CD4-positive, alpha-beta T cell (primary cell): ENCODE measurements at regions not wholly inside any gene's neighbourhood (a gene's known extent, or its start where the extent isn't known, plus 50 kb on each side); places are given as distances from the start of the nearest gene placed in this dataset.

Source experiments
- ATAC-seq: fragments of 200-7000 bp; cut with Tn5 transposase; one replicate; pipeline ENCODE4 v1.10.0; 2022; ENCODE audit warnings: mild to moderate bottlenecking; ENCODE audit not compliant: poor library complexity
- CTCF ChIA-PET: fragments of 350-600 bp; sonication (Branson Sonifier 250); formaldehyde crosslinking; loops from one replicate; lab custom pipeline; 2021; ENCODE audit warnings: antibody characterized with exemption, inconsistent platforms; lab: Charles Lee
- POLR2A ChIA-PET: fragments of 350-600 bp; sonication (Branson Sonifier 250); formaldehyde crosslinking; loops from one replicate; lab custom pipeline; 2021; ENCODE audit warnings: antibody characterized with exemption, inconsistent platforms; lab: Charles Lee
- DNase-seq, 14 experiments: peaks; one replicate each; pipeline ENCODE4 v3.0.0-alpha.2; 2013 to 2020; ENCODE audit warnings: mixed read lengths in 2 of 14
- H3K27ac ChIP-seq, 2 donors: one replicate each; pipeline versions ENCODE4 v1.5.1 to v1.7.0; 2013; ENCODE audit warnings: low read length in 2 of 2, low read depth in 1 of 2, mild to moderate bottlenecking in 1 of 2
- H3K27me3 ChIP-seq, 2 experiments: 1 replicate in 1 of 2; 2 replicates in 1 of 2; pipeline versions ENCODE4 v1.6.1 to v1.7.0; 2013; ENCODE audit warnings: low read length in 2 of 2, control low read depth in 1 of 2, mild to moderate bottlenecking in 1 of 2, moderate library complexity in 1 of 2; ENCODE audit not compliant: insufficient read depth in 2 of 2, control insufficient read depth in 1 of 2
- H3K36me3 ChIP-seq: one replicate; pipeline ENCODE4 v1.6.1; 2013; ENCODE audit warnings: low read length, control low read depth; ENCODE audit not compliant: insufficient read depth
- H3K4me1 ChIP-seq: one replicate; pipeline ENCODE4 v1.6.1; 2013; ENCODE audit warnings: low read length, control low read depth; ENCODE audit not compliant: insufficient read depth
- H3K4me3 ChIP-seq: one replicate; pipeline ENCODE4 v1.5.1; 2013; ENCODE audit warnings: mild to moderate bottlenecking, low read length, moderate library complexity
- H3K9me3 ChIP-seq, 2 experiments: 1 replicate in 1 of 2; 2 replicates in 1 of 2; pipeline versions ENCODE4 v1.6.1 to v1.7.0; 2013; ENCODE audit warnings: low read length in 2 of 2, mild to moderate bottlenecking in 2 of 2, control low read depth in 1 of 2, moderate library complexity in 1 of 2; ENCODE audit not compliant: control insufficient read depth in 1 of 2, insufficient read depth in 1 of 2
- H3K27ac Mint-ChIP-seq: one replicate; pipeline ENCODE4 v1.8.0; 2020; ENCODE audit warnings: mixed read lengths
- H3K27me3 Mint-ChIP-seq: one replicate; pipeline ENCODE4 v1.8.0; 2021; ENCODE audit warnings: mixed read lengths
- H3K36me3 Mint-ChIP-seq: one replicate; pipeline ENCODE4 v1.8.0; 2021; ENCODE audit warnings: low read depth, mixed read lengths
- H3K4me1 Mint-ChIP-seq: one replicate; pipeline ENCODE4 v1.8.0; 2021; ENCODE audit warnings: low read depth, mixed read lengths
- H3K4me3 Mint-ChIP-seq: one replicate; pipeline ENCODE4 v1.8.0; 2020; ENCODE audit warnings: mild to moderate bottlenecking, mixed read lengths
- H3K9me3 Mint-ChIP-seq: one replicate; pipeline ENCODE4 v1.8.0; 2020; ENCODE audit warnings: mixed read lengths
- intact Hi-C, 2 experiments: fragments of 100-400 bp; cut with DNase I in 1 of 2; cut with micrococcal nuclease in 1 of 2; formaldehyde crosslinking; loops; one replicate each; pipeline versions ENCODE4 v1.15.1 to v1.9.0; 2023 to 2025; cut with DNase I, micrococcal nuclease
- TF ChIP-seq, protein P1 (sequence below): fragments of 200-600 bp; IDR thresholded peaks from one replicate; pipeline ENCODE4 v1.8.0; 2022; ENCODE audit warnings: antibody characterized with exemption, mild to moderate bottlenecking

DNA sequence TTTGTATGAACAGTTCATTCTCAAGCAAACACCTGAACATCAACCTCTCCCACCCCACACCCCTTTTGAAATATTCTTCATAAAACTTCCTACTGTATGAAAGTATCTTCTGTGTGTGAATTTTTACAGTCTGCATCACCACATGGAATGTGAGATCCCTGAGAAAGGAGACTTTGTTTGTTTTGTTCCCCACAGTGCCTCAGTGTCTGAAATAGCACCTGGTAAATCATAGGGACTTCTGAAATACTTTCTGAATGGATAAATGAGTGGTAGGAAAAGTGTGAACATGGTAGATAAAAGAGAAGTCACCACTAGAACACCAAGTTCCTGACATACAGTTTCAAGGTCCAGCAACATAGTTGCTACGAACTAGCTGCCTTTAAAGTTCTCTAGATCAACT is 1071.2 kb downstream of the EFNB2 start:
- no peak overlapping the region for H3K27ac ChIP-seq
- no peaks in the 10 kb centered on the region for H3K36me3 Mint-ChIP-seq
- ChIA-PET CTCF (no interaction called here), POLR2A (no interaction called here)
- no peaks in the 10 kb centered on the region for H3K9me3 Mint-ChIP-seq
- no peaks in the 10 kb centered on the region for H3K4me1 ChIP-seq
- no peak overlapping the region for H3K4me3 Mint-ChIP-seq
- H3K4me1 Mint-ChIP-seq: no peaks in the 10 kb centered on the region
- no peaks in the 10 kb centered on the region for H3K27me3 ChIP-seq
- intact Hi-C loops: no loop called here
- H3K4me3 ChIP-seq: no peak overlapping the region
- no peaks in the 10 kb centered on the region for H3K9me3 ChIP-seq
- DNase-seq (no peak), ATAC-seq (no peak)
- H3K27me3 Mint-ChIP-seq: no peaks in the 10 kb centered on the region
- H3K36me3 ChIP-seq: no peaks in the 10 kb centered on the region
- no peak overlapping the region for H3K27ac Mint-ChIP-seq
- TF ChIP-seq, protein P1, sequence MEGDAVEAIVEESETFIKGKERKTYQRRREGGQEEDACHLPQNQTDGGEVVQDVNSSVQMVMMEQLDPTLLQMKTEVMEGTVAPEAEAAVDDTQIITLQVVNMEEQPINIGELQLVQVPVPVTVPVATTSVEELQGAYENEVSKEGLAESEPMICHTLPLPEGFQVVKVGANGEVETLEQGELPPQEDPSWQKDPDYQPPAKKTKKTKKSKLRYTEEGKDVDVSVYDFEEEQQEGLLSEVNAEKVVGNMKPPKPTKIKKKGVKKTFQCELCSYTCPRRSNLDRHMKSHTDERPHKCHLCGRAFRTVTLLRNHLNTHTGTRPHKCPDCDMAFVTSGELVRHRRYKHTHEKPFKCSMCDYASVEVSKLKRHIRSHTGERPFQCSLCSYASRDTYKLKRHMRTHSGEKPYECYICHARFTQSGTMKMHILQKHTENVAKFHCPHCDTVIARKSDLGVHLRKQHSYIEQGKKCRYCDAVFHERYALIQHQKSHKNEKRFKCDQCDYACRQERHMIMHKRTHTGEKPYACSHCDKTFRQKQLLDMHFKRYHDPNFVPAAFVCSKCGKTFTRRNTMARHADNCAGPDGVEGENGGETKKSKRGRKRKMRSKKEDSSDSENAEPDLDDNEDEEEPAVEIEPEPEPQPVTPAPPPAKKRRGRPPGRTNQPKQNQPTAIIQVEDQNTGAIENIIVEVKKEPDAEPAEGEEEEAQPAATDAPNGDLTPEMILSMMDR: no peak

DNA sequence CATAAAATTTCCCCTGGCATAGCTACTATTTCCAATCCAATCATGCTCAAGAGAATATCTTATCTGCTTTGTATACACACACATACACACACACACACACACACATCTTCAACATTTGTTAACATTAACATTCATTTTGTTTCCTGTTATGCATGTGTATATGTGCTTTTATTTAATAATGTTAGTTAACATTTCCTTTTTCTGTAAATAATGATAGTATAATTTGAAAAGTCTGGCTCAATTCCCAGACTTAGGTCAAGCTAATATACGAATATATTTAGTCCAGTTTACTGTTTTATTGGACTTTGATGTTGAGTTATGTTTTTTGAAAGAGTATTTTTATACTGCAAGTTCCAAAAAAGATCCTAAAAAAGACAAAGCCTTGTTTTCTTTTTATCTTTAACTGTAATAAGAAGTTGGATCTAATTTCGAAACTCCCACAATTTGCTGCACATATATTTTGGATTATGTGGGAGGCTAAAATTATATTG is 1072.4 kb downstream of the EFNB2 start:
- POLR2A ChIA-PET: no interaction called here
- no peaks in the 10 kb centered on the region for H3K27me3 ChIP-seq
- no peaks in the 10 kb centered on the region for H3K36me3 ChIP-seq
- H3K27me3 Mint-ChIP-seq: no peaks in the 10 kb centered on the region
- ATAC-seq (no peak), DNase-seq (no peak)
- H3K9me3 ChIP-seq: no peaks in the 10 kb centered on the region
- H3K4me1 Mint-ChIP-seq: no peaks in the 10 kb centered on the region
- intact Hi-C loops: no loop called here
- no peaks in the 10 kb centered on the region for H3K9me3 Mint-ChIP-seq
- H3K4me3 ChIP-seq: no peak overlapping the region
- no peak overlapping the region for H3K27ac Mint-ChIP-seq
- TF ChIP-seq, protein P1: no peak
- CTCF ChIA-PET: no interaction called here
- no peaks in the 10 kb centered on the region for H3K36me3 Mint-ChIP-seq
- H3K4me3 Mint-ChIP-seq: no peak overlapping the region
- no peak overlapping the region for H3K27ac ChIP-seq
- H3K4me1 ChIP-seq: no peaks in the 10 kb centered on the region

DNA sequence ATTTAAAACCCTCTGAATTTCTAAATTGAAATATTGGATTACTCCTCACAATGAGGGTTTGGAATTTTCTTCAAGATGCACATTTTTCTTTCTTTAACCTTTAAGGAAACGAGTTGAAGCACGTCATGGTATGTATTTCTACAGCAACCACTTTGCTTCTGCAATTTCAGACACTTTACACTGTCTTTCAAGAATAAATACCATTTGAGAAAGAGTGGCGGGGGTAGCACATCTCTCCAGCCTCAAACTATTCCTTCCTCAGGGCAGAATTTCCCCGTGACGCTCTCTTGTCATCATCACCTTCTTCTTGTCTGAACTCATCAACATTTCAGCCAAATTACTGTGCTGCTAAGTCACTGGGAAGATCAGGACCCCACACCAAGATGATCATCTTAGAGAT is 1073.4 kb downstream of the EFNB2 start:
- ATAC-seq: no peak
- H3K27ac Mint-ChIP-seq: no peak overlapping the region
- Histone ChIP-seq H3K4me3 (no peak overlapping the region), H3K4me1 (no peaks in the 10 kb centered on the region), H3K36me3 (no peaks in the 10 kb centered on the region), H3K27me3 (no peaks in the 10 kb centered on the region), H3K27ac (no peak overlapping the region), H3K9me3 (no peaks in the 10 kb centered on the region)
- DNase-seq: no peak
- H3K4me1 Mint-ChIP-seq: no peaks in the 10 kb centered on the region
- no peaks in the 10 kb centered on the region for H3K36me3 Mint-ChIP-seq
- TF ChIP-seq, protein P1: no peak
- CTCF ChIA-PET: no interaction called here
- H3K9me3 Mint-ChIP-seq: no peaks in the 10 kb centered on the region
- POLR2A ChIA-PET: no interaction called here
- H3K27me3 Mint-ChIP-seq: no peaks in the 10 kb centered on the region
- no peak overlapping the region for H3K4me3 Mint-ChIP-seq
- intact Hi-C loops: no loop called here
